Left ventricle myocardium inferior (tissue), 1 donor: ENCODE measurements at regions not wholly inside any gene's neighbourhood (a gene's known extent, or its start where the extent isn't known, plus 50 kb on each side); places are given as distances from the start of the nearest gene placed in this dataset.

Experiments
- DNase-seq: peaks from one replicate; pipeline ENCODE4 v3.0.0-alpha.2; 2020
- H3K27ac ChIP-seq: fragments of 200-600 bp; replicated peaks from 2 replicates; pipeline ENCODE4 v1.8.0; 2021
- H3K27me3 ChIP-seq: fragments of 200-600 bp; 2 replicates; pipeline ENCODE4 v1.8.0; 2021; ENCODE audit warnings: low read depth
- H3K36me3 ChIP-seq: fragments of 200-600 bp; 2 replicates; pipeline ENCODE4 v1.8.0; 2021
- H3K4me1 ChIP-seq: fragments of 200-600 bp; 2 replicates; pipeline ENCODE4 v1.8.0; 2021
- H3K4me3 ChIP-seq: fragments of 200-600 bp; 2 replicates; pipeline ENCODE4 v1.8.0; 2021; ENCODE audit warnings: mild to moderate bottlenecking, moderate library complexity
- H3K9me3 ChIP-seq: fragments of 200-600 bp; replicated peaks from 2 replicates; pipeline ENCODE4 v1.8.0; 2021
- CTCF ChIP-seq: fragments of 200-600 bp; IDR thresholded peaks from 2 replicates; pipeline ENCODE4 v1.8.0; 2021; ENCODE audit warnings: antibody characterized with exemption, mild to moderate bottlenecking, borderline replicate concordance
- intact Hi-C: fragments of 100-400 bp; cut with micrococcal nuclease; formaldehyde crosslinking; loops from one replicate; pipeline ENCODE4 v1.11.0; 2022
- donor health status: DM: no; HTN: yes; CAD: no; lungs with severe emphysema.

GRCh38 chr7:35987016-35987415 is 166.0 kb upstream of the EEPD1 start:
- H3K27ac ChIP-seq: no peak overlapping the region
- intact Hi-C loops: loop anchor here (5.0 kb wide), 1 partner anchor 305 kb away; no protein-coding TSS in a partner anchor

GRCh38 chr7:35988105-35988504 is 164.9 kb upstream of the EEPD1 start:
- no peak for TF ChIP-seq CTCF
- Histone ChIP-seq H3K36me3 (no peaks in the 10 kb centered on the region), H3K4me3 (no peak overlapping the region), H3K27ac (no peak overlapping the region), H3K9me3 (no peaks in the 10 kb centered on the region), H3K27me3 (no peaks in the 10 kb centered on the region), H3K4me1 (no peaks in the 10 kb centered on the region)
- intact Hi-C loops: loop anchor here (5.0 kb wide), 1 partner anchor 304 kb away; no protein-coding TSS in a partner anchor
- no peak for DNase-seq

More at GRCh38 chr7:35987016-35987415, 166.0 kb upstream of the EEPD1 start:
- Histone ChIP-seq H3K36me3 (no peaks in the 10 kb centered on the region), H3K4me1 (no peaks in the 10 kb centered on the region), H3K27me3 (no peaks in the 10 kb centered on the region), H3K4me3 (no peak overlapping the region), H3K9me3 (no peaks in the 10 kb centered on the region)
- TF ChIP-seq CTCF: no peak
- DNase-seq: no peak

- no peaks in the 10 kb centered on the region for H3K36me3 ChIP-seq
- no peaks in the 10 kb centered on the region for H3K27me3 ChIP-seq
- TF ChIP-seq CTCF: no peak
- H3K27ac ChIP-seq: no peak overlapping the region
- DNase-seq: no peak
- H3K4me1 ChIP-seq: peaks cover 2% of the 10 kb centered on the region
- intact Hi-C loops: loop anchor here (5.0 kb wide), 1 partner anchor 303 kb away; no protein-coding TSS in a partner anchor
- H3K4me3 ChIP-seq: no peak overlapping the region
- H3K9me3 ChIP-seq: no peaks in the 10 kb centered on the region
Measured at GRCh38 chr7:35988818-35989217, 164.2 kb upstream of the EEPD1 start.

- H3K27ac ChIP-seq: no peak overlapping the region
- no peak overlapping the region for H3K4me3 ChIP-seq
- intact Hi-C loops: no loop called here
- no peak for DNase-seq
- no peak for TF ChIP-seq CTCF
- no peaks in the 10 kb centered on the region for H3K27me3 ChIP-seq
- H3K36me3 ChIP-seq: no peaks in the 10 kb centered on the region
- H3K4me1 ChIP-seq: peaks cover 12% of the 10 kb centered on the region
- H3K9me3 ChIP-seq: no peaks in the 10 kb centered on the region
Measured at GRCh38 chr7:35991511-35992232, 161.4 kb upstream of the EEPD1 start.

DNA sequence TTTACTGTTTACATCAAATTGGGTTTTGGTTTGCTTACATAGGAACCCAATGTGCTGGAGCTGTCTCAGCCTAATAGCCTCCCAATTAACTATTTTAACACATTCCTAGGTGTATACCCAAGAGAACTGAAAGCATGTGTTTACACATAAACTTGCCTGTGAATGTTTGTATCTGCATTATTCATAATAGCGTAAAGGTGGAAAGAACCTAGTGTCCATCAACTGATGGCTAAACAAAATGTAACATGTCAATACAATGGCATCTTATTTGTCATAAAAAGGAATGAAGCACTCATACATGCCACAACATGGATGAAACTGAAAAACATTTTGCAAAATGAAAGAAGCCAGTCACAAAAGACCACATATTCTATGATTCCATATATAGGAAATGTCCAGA is 160.6 kb upstream of the EEPD1 start:
- Histone ChIP-seq H3K36me3 (no peaks in the 10 kb centered on the region), H3K27ac (no peak overlapping the region), H3K9me3 (no peaks in the 10 kb centered on the region), H3K27me3 (no peaks in the 10 kb centered on the region), H3K4me1 (peaks cover 12% of the 10 kb centered on the region), H3K4me3 (no peak overlapping the region)
- intact Hi-C loops: no loop called here
- DNase-seq: no peak
- no peak for TF ChIP-seq CTCF
